Ovary (tissue), 7 donors: ENCODE measurements at regions not wholly inside any gene's neighbourhood (a gene's known extent, or its start where the extent isn't known, plus 50 kb on each side); places are given as distances from the start of the nearest gene placed in this dataset.

Experiments used
- DNase-seq, 5 donors: peaks; one replicate each; pipeline ENCODE4 v3.0.0-alpha.2; 2019 to 2020
- H3K27ac ChIP-seq, 2 donors: fragments of 200-600 bp; one replicate each; pipeline versions ENCODE4 v1.5.1 to v1.8.0; 2019 to 2022
- H3K27me3 ChIP-seq: fragments of 200-600 bp; one replicate; pipeline ENCODE4 v1.8.0; 2022
- H3K36me3 ChIP-seq: fragments of 200-600 bp; sonication (generic); one replicate; pipeline ENCODE4 v1.5.1; 2019
- H3K4me1 ChIP-seq: one replicate; pipeline ENCODE4 v1.8.1; 2013; ENCODE audit warnings: mild to moderate bottlenecking, moderate library complexity; ENCODE audit not compliant: insufficient read depth
- H3K4me3 ChIP-seq: fragments of 200-600 bp; sonication (generic); one replicate; pipeline ENCODE4 v1.5.1; 2017
- H3K9me3 ChIP-seq, 2 donors: fragments of 200-600 bp in 1 of 2; sonication (generic) in 1 of 2; one replicate each; pipeline versions ENCODE4 v1.5.1 to v1.8.1; 2013 to 2019; ENCODE audit warnings: mild to moderate bottlenecking in 1 of 2, moderate library complexity in 1 of 2
- CTCF ChIP-seq, 3 donors: fragments of 450-650 bp in 2 of 3; fragments of 200-600 bp in 1 of 3; IDR thresholded peaks; one replicate each; pipeline versions ENCODE4 v1.5.1 to v1.8.0; 2016 to 2022; ENCODE audit warnings: antibody characterized with exemption in 3 of 3, mild to moderate bottlenecking in 1 of 3
- EP300 ChIP-seq: sonication (generic); formaldehyde crosslinking; IDR thresholded peaks from one replicate; pipeline ENCODE4 v1.6.1; 2017; ENCODE audit warnings: antibody characterized with exemption
- POLR2A ChIP-seq: fragments of 450-650 bp; IDR thresholded peaks from one replicate; pipeline ENCODE4 v1.6.1; 2017; ENCODE audit warnings: antibody characterized with exemption, mild to moderate bottlenecking, moderate library complexity
- WGBS, 3 donors: extraction: QIAGEN DNeasy Blood & Tissue Kit in 1 of 3; methylation state at CpG; one replicate each; pipeline versions ENCODE4 v1.1.5 to v1.1.7; 2013 to 2017; 5-methylcytosine and 5-hydroxymethylcytosine counted together
- intact Hi-C, 4 donors: fragments of 100-400 bp; cut with DNase I; formaldehyde crosslinking; loops; one replicate each; pipeline versions ENCODE4 v1.11.0 to v1.15.1; 2022 to 2023
- donor health status: DM: no; HTN: no; CAD: no; lungs with moderate emphysema.
- donor health status: DM: no; HTN: no; CAD: no.
- donor health status: Bipolar disorder and iron deficiency.
- donor health status: DM: no; HTN: no; CAD: no.
- donor health status: DM: yes; HTN: yes; CAD: no.

DNA sequence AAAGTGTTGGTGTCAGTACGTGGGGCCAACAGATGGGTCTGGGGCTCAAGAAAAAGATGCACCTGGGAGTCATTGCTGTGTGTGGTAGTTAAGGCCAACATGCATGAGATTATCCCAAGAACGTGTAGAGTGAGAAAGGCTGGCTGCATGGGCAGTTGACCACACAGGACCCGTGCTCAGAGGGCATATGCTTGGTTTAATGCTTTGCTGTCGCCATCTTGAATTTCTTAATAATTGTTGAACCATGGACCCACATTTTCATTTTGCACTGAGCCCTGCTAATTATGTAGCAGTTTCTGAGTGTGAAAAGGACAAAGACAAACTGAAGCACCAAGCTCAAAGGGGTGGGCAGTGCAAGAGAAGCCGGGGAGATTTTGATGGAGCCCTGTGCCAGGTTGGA lies 148.1 kb downstream of the CYP26B1 start:
- no peaks in the 10 kb centered on the region for H3K36me3 ChIP-seq
- TF ChIP-seq POLR2A, result no peak
- no peak for TF ChIP-seq EP300
- no peak for TF ChIP-seq CTCF (IDR thresholded peaks at IDR 0.05)
- DNase-seq, result no peak
- no peaks in the 10 kb centered on the region for H3K27me3 ChIP-seq
- no peak overlapping the region for H3K27ac ChIP-seq
- no peaks in the 10 kb centered on the region for H3K9me3 ChIP-seq
- H3K4me3 ChIP-seq, result no peak overlapping the region
- intact Hi-C loops, result no loop called here
- 88 to 93% (median 92%) methylated on average over 5 of the region's 5 CpGs for WGBS, 3 donors
- H3K4me1 ChIP-seq, result no peaks in the 10 kb centered on the region

DNA sequence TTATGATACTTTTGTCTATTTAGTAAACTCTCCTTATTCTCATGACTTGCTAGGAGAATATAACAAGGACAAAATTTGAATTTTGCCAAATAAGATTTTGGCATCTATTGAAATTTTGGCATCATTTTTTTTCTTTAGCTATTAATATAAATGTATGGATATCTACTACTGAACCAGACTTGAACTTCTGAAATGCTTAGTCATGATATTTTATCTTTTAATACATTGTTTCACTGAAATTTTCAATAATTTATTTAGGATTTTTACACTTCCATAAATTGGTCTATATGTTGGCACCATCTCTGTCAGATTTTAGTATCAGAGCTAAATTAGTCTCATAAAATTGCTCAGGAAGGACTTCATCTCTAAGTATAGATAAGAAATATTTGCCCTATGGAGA lies 149.8 kb downstream of the CYP26B1 start:
- no peaks in the 10 kb centered on the region for H3K9me3 ChIP-seq
- no peak overlapping the region for H3K4me3 ChIP-seq
- no peaks in the 10 kb centered on the region for H3K27me3 ChIP-seq
- H3K27ac ChIP-seq, result no peak overlapping the region
- TF ChIP-seq EP300, result no peak
- no peak for TF ChIP-seq POLR2A
- no peak for TF ChIP-seq CTCF (IDR thresholded peaks at IDR 0.05)
- H3K4me1 ChIP-seq, result no peaks in the 10 kb centered on the region
- no peaks in the 10 kb centered on the region for H3K36me3 ChIP-seq
- DNase-seq, result no peak
- intact Hi-C loops, result no loop called here

- Histone ChIP-seq H3K4me3 (no peak overlapping the region), H3K27ac (no peak overlapping the region), H3K4me1 (no peaks in the 10 kb centered on the region), H3K27me3 (no peaks in the 10 kb centered on the region), H3K36me3 (no peaks in the 10 kb centered on the region), H3K9me3 (no peaks in the 10 kb centered on the region)
- TF ChIP-seq POLR2A (no peak), EP300 (no peak), CTCF (IDR thresholded peaks at IDR 0.05) (no peak)
- 82 to 87% (median 84%) methylated on average over 3 of the region's 3 CpGs for WGBS, 3 donors
- intact Hi-C loops, result no loop called here
- no peak for DNase-seq
Observed at GRCh38 chr2:71995067-71995665, 152.5 kb downstream of the CYP26B1 start.

DNA sequence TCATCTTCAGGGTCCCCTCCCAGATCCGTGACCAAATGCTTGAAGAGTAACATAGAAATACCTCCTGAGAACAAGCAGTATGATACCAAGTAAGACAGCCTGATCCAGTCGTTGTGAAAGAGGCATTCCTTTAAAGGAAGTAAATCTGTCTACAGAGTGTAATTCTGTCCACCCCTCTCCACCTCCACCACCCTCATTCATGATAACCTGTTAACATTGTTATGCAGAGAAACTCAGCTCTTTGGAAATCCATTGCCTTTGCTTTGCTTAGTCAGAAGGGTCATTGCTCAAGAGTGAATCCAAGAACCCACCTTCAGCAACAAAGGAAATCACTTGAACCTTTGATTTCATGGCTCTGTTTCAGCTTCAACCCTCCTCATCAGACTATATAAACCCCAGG lies 155.6 kb downstream of the CYP26B1 start:
- intact Hi-C loops, result no loop called here
- Histone ChIP-seq H3K27me3 (no peaks in the 10 kb centered on the region), H3K4me3 (no peak overlapping the region), H3K9me3 (no peaks in the 10 kb centered on the region), H3K27ac (no peak overlapping the region), H3K4me1 (no peaks in the 10 kb centered on the region), H3K36me3 (no peaks in the 10 kb centered on the region)
- WGBS, 3 donors, result 47 to 50% (median 50%) methylated on average over 2 of the region's 2 CpGs
- TF ChIP-seq CTCF (IDR thresholded peaks at IDR 0.05) (no peak), POLR2A (no peak), EP300 (no peak)
- DNase-seq, result no peak
